Body of pancreas (tissue), 4 donors: ENCODE measurements at regions not wholly inside any gene's neighbourhood (a gene's known extent, or its start where the extent isn't known, plus 50 kb on each side); places are given as distances from the start of the nearest gene placed in this dataset.
"Not testable (repeated sequence)": the region's sequence is repeated elsewhere in the genome, so short reads cannot be mapped to it uniquely, and the experiment has no call there.

Experiments
- ATAC-seq: fragments of 150-250 bp; one replicate; pipeline ENCODE4 v1.9.1; 2016
- DNase-seq, 4 donors: peaks; one replicate each; pipeline ENCODE4 v3.0.0-alpha.2; 2019
- H3K27ac ChIP-seq, 4 donors: fragments of 200-600 bp; sonication (generic); 1 replicate in 3 of 4; 2 replicates in 1 of 4; pipeline versions ENCODE4 v1.5.1 to v1.6.1; 2016 to 2019; ENCODE audit warnings: mild to moderate bottlenecking in 1 of 4, mixed read lengths in 1 of 4, moderate library complexity in 1 of 4
- H3K27me3 ChIP-seq, 2 donors: fragments of 200-600 bp; sonication (generic); one replicate each; pipeline ENCODE4 v1.6.0; 2016; ENCODE audit warnings: mild to moderate bottlenecking in 1 of 2
- H3K36me3 ChIP-seq, 2 donors: fragments of 200-600 bp; sonication (generic); replicated peaks in 1 of 2; 2 replicates each; pipeline ENCODE4 v1.5.1; 2016; ENCODE audit warnings: low read depth in 2 of 2; ENCODE audit not compliant: insufficient read depth in 1 of 2
- H3K4me1 ChIP-seq: fragments of 200-600 bp; sonication (generic); one replicate; pipeline ENCODE4 v1.6.0; 2016
- H3K4me3 ChIP-seq, 2 donors: fragments of 200-600 bp; sonication (generic); 1 replicate in 1 of 2; 2 replicates in 1 of 2; pipeline ENCODE4 v1.5.1; 2016 to 2019
- H3K9me3 ChIP-seq, 3 donors: fragments of 200-600 bp; sonication (generic); 1 replicate in 2 of 3; 2 replicates in 1 of 3; pipeline ENCODE4 v1.5.1; 2016
- POLR2A ChIP-seq, 3 donors: fragments of 450-650 bp; IDR thresholded peaks; one replicate each; pipeline ENCODE4 v1.6.1; 2016; ENCODE audit warnings: antibody characterized with exemption in 3 of 3, mild to moderate bottlenecking in 2 of 3
- WGBS, 2 donors: methylation state at CpG; one replicate each; pipeline ENCODE4 v1.1.5; 2017; 5-methylcytosine and 5-hydroxymethylcytosine counted together
- intact Hi-C: fragments of 100-400 bp; cut with DNase I; formaldehyde crosslinking; loops from one replicate; pipeline ENCODE4 v1.15.1; 2023
- TF ChIP-seq, protein P1 (sequence below), 7 experiments: fragments of 450-650 bp in 4 of 7; fragments of 200-600 bp in 3 of 7; sonication (generic) in 3 of 7; IDR thresholded peaks; one replicate each; pipeline ENCODE4 v1.5.1; 2016 to 2019; ENCODE audit warnings: antibody characterized with exemption in 7 of 7

- intact Hi-C loops: no loop called here
- Histone ChIP-seq H3K4me1 (no peaks in the 10 kb centered on the region), H3K27me3 (no peaks in the 10 kb centered on the region), H3K36me3 (no peaks in the 10 kb centered on the region), H3K27ac (no peak overlapping the region), H3K4me3 (no peak overlapping the region), H3K9me3 (no peaks in the 10 kb centered on the region)
- 65 to 71% methylated on average over 11 to 12 of the region's 12 CpGs for WGBS, 2 donors
- DNase-seq (no peak), ATAC-seq (no peak)
- no peak for TF ChIP-seq POLR2A (IDR thresholded peaks at IDR 0.05)
- TF ChIP-seq, protein P1, sequence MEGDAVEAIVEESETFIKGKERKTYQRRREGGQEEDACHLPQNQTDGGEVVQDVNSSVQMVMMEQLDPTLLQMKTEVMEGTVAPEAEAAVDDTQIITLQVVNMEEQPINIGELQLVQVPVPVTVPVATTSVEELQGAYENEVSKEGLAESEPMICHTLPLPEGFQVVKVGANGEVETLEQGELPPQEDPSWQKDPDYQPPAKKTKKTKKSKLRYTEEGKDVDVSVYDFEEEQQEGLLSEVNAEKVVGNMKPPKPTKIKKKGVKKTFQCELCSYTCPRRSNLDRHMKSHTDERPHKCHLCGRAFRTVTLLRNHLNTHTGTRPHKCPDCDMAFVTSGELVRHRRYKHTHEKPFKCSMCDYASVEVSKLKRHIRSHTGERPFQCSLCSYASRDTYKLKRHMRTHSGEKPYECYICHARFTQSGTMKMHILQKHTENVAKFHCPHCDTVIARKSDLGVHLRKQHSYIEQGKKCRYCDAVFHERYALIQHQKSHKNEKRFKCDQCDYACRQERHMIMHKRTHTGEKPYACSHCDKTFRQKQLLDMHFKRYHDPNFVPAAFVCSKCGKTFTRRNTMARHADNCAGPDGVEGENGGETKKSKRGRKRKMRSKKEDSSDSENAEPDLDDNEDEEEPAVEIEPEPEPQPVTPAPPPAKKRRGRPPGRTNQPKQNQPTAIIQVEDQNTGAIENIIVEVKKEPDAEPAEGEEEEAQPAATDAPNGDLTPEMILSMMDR (IDR thresholded peaks at IDR 0.05): no peak
Observed at GRCh38 chr6:854406-855118, 161.6 kb upstream of the EXOC2 start.

GRCh38 chr6:852216-852615 is 159.3 kb upstream of the EXOC2 start:
- ATAC-seq, intact Hi-C loops, DNase-seq, H3K36me3 ChIP-seq, H3K9me3 ChIP-seq, H3K4me1 ChIP-seq, H3K4me3 ChIP-seq, H3K27me3 ChIP-seq, H3K27ac ChIP-seq: not testable (repeated sequence)
- 82 to 84% methylated on average over 5 of the region's 5 CpGs for WGBS, 2 donors

GRCh38 chr6:849075-849506 is 156.2 kb upstream of the EXOC2 start:
- Histone ChIP-seq H3K4me3 (no peak overlapping the region), H3K27me3 (no peaks in the 10 kb centered on the region), H3K36me3 (no peaks in the 10 kb centered on the region), H3K4me1 (no peaks in the 10 kb centered on the region), H3K27ac (no peak overlapping the region), H3K9me3 (no peaks in the 10 kb centered on the region)
- WGBS, 2 donors: 62 to 72% methylated on average over 5 of the region's 5 CpGs
- TF ChIP-seq POLR2A (IDR thresholded peaks at IDR 0.05): no peak
- TF ChIP-seq, protein P1 (IDR thresholded peaks at IDR 0.05): no peak
- ATAC-seq (no peak), DNase-seq (no peak)
- intact Hi-C loops: no loop called here

DNA sequence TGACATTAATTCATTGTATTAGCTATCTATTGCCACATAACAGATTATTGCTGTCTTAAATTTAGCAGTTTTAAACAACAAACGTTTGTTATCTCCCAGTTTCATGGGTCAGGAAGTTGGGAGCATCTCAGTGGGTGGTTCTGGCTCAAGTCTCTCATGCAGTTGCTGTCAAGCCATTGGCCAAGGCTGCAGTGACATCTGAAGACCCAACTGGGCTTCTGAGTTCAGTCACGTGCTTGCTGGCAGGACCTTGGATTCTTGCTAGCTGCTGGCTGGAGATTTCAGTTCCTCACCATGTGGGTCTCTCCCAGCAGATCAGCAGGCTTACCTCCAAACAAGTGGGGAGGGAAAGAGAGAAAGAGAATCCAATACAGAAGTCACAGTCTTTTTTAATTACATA is 152.6 kb upstream of the EXOC2 start:
- no peak for ATAC-seq
- no peak overlapping the region for H3K4me3 ChIP-seq
- intact Hi-C loops: no loop called here
- H3K36me3 ChIP-seq: no peaks in the 10 kb centered on the region
- 24 to 28% methylated on average over 2 of the region's 2 CpGs for WGBS, 2 donors
- H3K4me1 ChIP-seq: no peaks in the 10 kb centered on the region
- H3K27ac ChIP-seq: no peak overlapping the region
- no peak for DNase-seq
- H3K27me3 ChIP-seq: no peaks in the 10 kb centered on the region
- TF ChIP-seq POLR2A (IDR thresholded peaks at IDR 0.05): no peak
- TF ChIP-seq, protein P1 (IDR thresholded peaks at IDR 0.05): no peak
- H3K9me3 ChIP-seq: no peaks in the 10 kb centered on the region

DNA sequence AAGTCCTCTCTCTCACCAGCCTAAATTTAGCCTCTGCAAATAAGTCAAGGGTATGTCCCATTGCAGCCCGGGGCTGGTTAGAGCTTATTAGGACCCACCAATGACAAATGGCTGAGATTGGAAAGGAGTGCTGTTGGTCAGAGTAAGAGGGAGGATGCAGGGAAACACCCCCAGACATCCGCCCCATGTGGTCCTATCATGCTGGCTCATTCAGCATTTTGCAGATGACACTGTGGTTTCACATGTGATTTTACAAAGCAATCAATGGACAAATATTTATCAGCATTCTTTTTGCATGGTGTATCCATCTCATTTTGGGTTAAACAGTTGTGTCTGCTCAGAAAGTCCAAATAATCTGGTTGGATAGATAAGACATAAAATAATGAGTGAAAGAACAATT is 152.2 kb upstream of the EXOC2 start:
- Histone ChIP-seq H3K4me1 (no peaks in the 10 kb centered on the region), H3K36me3 (no peaks in the 10 kb centered on the region), H3K9me3 (no peaks in the 10 kb centered on the region), H3K27ac (no peak overlapping the region), H3K4me3 (no peak overlapping the region), H3K27me3 (no peaks in the 10 kb centered on the region)
- 88 to 95% methylated on average over 2 of the region's 2 CpGs for WGBS, 2 donors
- TF ChIP-seq, protein P1 (IDR thresholded peaks at IDR 0.05): no peak
- TF ChIP-seq POLR2A (IDR thresholded peaks at IDR 0.05): no peak
- ATAC-seq (no peak), DNase-seq (no peak)
- intact Hi-C loops: no loop called here
